ENCODE measurements at regions not wholly inside any gene's neighbourhood (a gene's known extent, or its start where the extent isn't known, plus 50 kb on each side); places are given as distances from the start of the nearest gene placed in this dataset.

GRCh38 chr15:69631005-69631404, 178.4 kb downstream of the RPLP1 start:
- TF ChIP-seq POLR2A (IDR thresholded peaks at IDR 0.05; ENCODE audit: low read length) (no peak), GATA1 (IDR thresholded peaks at IDR 0.05; ENCODE audit: low read depth, low read length) (no peak)
